ENCODE measurements at regions not wholly inside any gene's neighbourhood (a gene's known extent, or its start where the extent isn't known, plus 50 kb on each side); places are given as distances from the start of the nearest gene placed in this dataset.
A peak's percentile ranks its signal among the peaks of the same experiment; 100 is the strongest.

- Histone ChIP-seq H3K4me3 (no peak overlapping the region), H3K4me2 (peak overlapping the region in 2 of 11 experiments; percentile 5 to 31; a peak in 2 of 22 replicates), H4K20me1 (no peaks in the 10 kb centered on the region), H3K9me3 (replicated peaks in 1 of 11) (no peaks in the 10 kb centered on the region), H3K27me3 (peaks cover 0 to 12% (median 0%) of the 10 kb centered on the region in 11 experiments; a peak in 8 of 22 replicates), H3K36me3 (no peaks in the 10 kb centered on the region), H3K27ac (no peak overlapping the region), H3K4me1 (peaks cover 5 to 22% (median 12%) of the 10 kb centered on the region in 10 experiments; a peak in 16 of 20 replicates), H3K9ac (no peak overlapping the region)
- no peak for TF ChIP-seq Cebpa-rat (IDR thresholded peaks at IDR 0.05)
Observed at GRCh38 chr2:129925381-129925780, 54.1 kb upstream of the RAB6C start.

- no peak for TF ChIP-seq Cebpa-rat (IDR thresholded peaks at IDR 0.05)
- Histone ChIP-seq H3K27ac (no peak overlapping the region), H3K9ac (no peak overlapping the region), H3K4me2 (no peak overlapping the region), H3K36me3 (no peaks in the 10 kb centered on the region), H4K20me1 (no peaks in the 10 kb centered on the region), H3K4me1 (peaks cover 5 to 24% (median 12%) of the 10 kb centered on the region in 10 experiments; a peak in 16 of 20 replicates), H3K4me3 (no peak overlapping the region), H3K27me3 (peaks cover 0 to 10% (median 2%) of the 10 kb centered on the region in 11 experiments; a peak in 11 of 22 replicates), H3K9me3 (replicated peaks in 1 of 11) (no peaks in the 10 kb centered on the region)
Observed at GRCh38 chr2:129927696-129928095, 51.8 kb upstream of the RAB6C start.

- Histone ChIP-seq H3K27me3 (peaks cover 15 to 23% (median 19%) of the 10 kb centered on the region in 11 experiments), H3K27ac (no peak overlapping the region), H3K4me1 (peaks cover 0 to 20% (median 6%) of the 10 kb centered on the region in 10 experiments; a peak in 12 of 20 replicates), H3K9ac (no peak overlapping the region), H3K4me3 (no peak overlapping the region), H4K20me1 (no peaks in the 10 kb centered on the region), H3K9me3 (replicated peaks in 1 of 11) (no peaks in the 10 kb centered on the region), H3K36me3 (no peaks in the 10 kb centered on the region), H3K4me2 (no peak overlapping the region)
- TF ChIP-seq Cebpa-rat (IDR thresholded peaks at IDR 0.05) = no peak
Observed at GRCh38 chr2:129929321-129930290, 49.9 kb upstream of the RAB6C start.

All from BLaER1 treated with 17β-estradiol and CSF1 and Interleukin-3, amounts not matched to agents 10 nM and 100 nM (cell line).